ENCODE measurements at regions not wholly inside any gene's neighbourhood (a gene's known extent, or its start where the extent isn't known, plus 50 kb on each side); places are given as distances from the start of the nearest gene placed in this dataset.

DNA sequence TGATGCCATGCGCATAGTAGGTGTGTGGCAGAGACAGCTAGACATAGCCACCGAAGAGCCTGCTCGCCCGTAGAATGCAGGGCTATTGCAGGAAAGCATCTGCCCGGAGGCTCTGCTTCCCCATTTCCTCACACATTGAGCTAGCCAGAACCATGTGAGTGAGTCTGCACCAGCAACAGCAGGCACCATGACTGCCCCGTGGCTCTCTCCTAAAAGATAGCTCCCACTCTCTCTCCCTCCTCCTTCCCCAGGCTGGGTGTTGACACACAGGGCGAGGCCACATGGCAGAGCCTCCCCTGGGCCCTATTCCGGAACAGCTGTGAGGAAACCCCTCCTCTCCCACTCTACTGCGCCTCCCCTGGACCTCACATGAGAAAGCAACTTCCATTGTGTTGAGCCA lies 52.3 kb upstream of the ATP12A start:
- H3K27ac ChIP-seq (ENCODE audit: low read length): no peak overlapping the region
- H3K4me1 ChIP-seq (ENCODE audit: control insufficient read depth, insufficient read depth, low read length): no peaks in the 10 kb centered on the region
- no CpG with 5 or more reads among the region's 9 CpGs for WGBS (ENCODE audit: insufficient coverage, low lambda C conversion rate)
- H3K27me3 ChIP-seq (ENCODE audit: control insufficient read depth, insufficient read depth, low read length): no peaks in the 10 kb centered on the region
- no peak for DNase-seq
- H3K4me3 ChIP-seq (ENCODE audit: low read length): no peak overlapping the region
- peaks cover 5% of the 10 kb centered on the region for H3K9me3 ChIP-seq (ENCODE audit: control insufficient read depth, low read depth, low read length)
- no peaks in the 10 kb centered on the region for H3K36me3 ChIP-seq (ENCODE audit: control insufficient read depth, insufficient read depth, low read length)

- no CpG with 5 or more reads among the region's 2 CpGs for WGBS (ENCODE audit: insufficient coverage, low lambda C conversion rate)
- Histone ChIP-seq H3K27ac (ENCODE audit: low read length) (no peak overlapping the region), H3K27me3 (ENCODE audit: control insufficient read depth, insufficient read depth, low read length) (no peaks in the 10 kb centered on the region), H3K4me1 (ENCODE audit: control insufficient read depth, insufficient read depth, low read length) (no peaks in the 10 kb centered on the region), H3K9me3 (ENCODE audit: control insufficient read depth, low read depth, low read length) (peaks cover 3% of the 10 kb centered on the region), H3K36me3 (ENCODE audit: control insufficient read depth, insufficient read depth, low read length) (no peaks in the 10 kb centered on the region), H3K4me3 (ENCODE audit: low read length) (no peak overlapping the region)
- DNase-seq: no peak
Measured at GRCh38 chr13:24629320-24629719, 50.9 kb upstream of the ATP12A start.

GRCh38 chr13:24630121-24630520 lies 50.1 kb upstream of the ATP12A start:
- H3K4me3 ChIP-seq (ENCODE audit: low read length): no peak overlapping the region
- no peak overlapping the region for H3K27ac ChIP-seq (ENCODE audit: low read length)
- DNase-seq: no peak
- WGBS (ENCODE audit: insufficient coverage, low lambda C conversion rate): no CpG with 5 or more reads among the region's 6 CpGs
- peaks cover 3% of the 10 kb centered on the region for H3K9me3 ChIP-seq (ENCODE audit: control insufficient read depth, low read depth, low read length)
- H3K4me1 ChIP-seq (ENCODE audit: control insufficient read depth, insufficient read depth, low read length): no peaks in the 10 kb centered on the region
- H3K27me3 ChIP-seq (ENCODE audit: control insufficient read depth, insufficient read depth, low read length): no peaks in the 10 kb centered on the region
- no peaks in the 10 kb centered on the region for H3K36me3 ChIP-seq (ENCODE audit: control insufficient read depth, insufficient read depth, low read length)

Measured in large intestine (tissue), 3 donors.